Naive thymus-derived CD4-positive, alpha-beta T cell (primary cell): ENCODE measurements at regions not wholly inside any gene's neighbourhood (a gene's known extent, or its start where the extent isn't known, plus 50 kb on each side); places are given as distances from the start of the nearest gene placed in this dataset.
A peak's percentile ranks its signal among the peaks of the same experiment; 100 is the strongest.

ENCODE experiments used
- ATAC-seq: fragments of 150-1000 bp; cut with Tn5 transposase; 2 replicates; pipeline ENCODE4 v1.10.0; 2021; ENCODE audit warnings: mild to moderate bottlenecking, moderate library complexity
- CTCF ChIA-PET: fragments of 350-600 bp; sonication (Branson Sonifier 250); formaldehyde crosslinking; loops from one replicate; lab custom pipeline; 2021; ENCODE audit warnings: antibody characterized with exemption; lab: Charles Lee
- POLR2A ChIA-PET: fragments of 350-600 bp; sonication (Branson Sonifier 250); formaldehyde crosslinking; loops from one replicate; lab custom pipeline; 2021; ENCODE audit warnings: antibody characterized with exemption, inconsistent platforms; lab: Charles Lee
- DNase-seq, 9 donors: peaks; one replicate each; pipeline versions ENCODE4 v3.0.0 to v3.0.0-alpha.2; 2020 to 2022; ENCODE audit warnings: mixed read lengths in 1 of 9
- H3K27ac ChIP-seq: one replicate; pipeline ENCODE4 v1.7.0; 2013; ENCODE audit warnings: mild to moderate bottlenecking, low read depth, low read length, moderate library complexity
- H3K27me3 ChIP-seq, 2 donors: one replicate each; pipeline ENCODE4 v1.7.0; 2013; ENCODE audit warnings: low read length in 2 of 2, mild to moderate bottlenecking in 2 of 2, moderate library complexity in 2 of 2; ENCODE audit not compliant: control insufficient read depth in 2 of 2, insufficient read depth in 2 of 2
- H3K36me3 ChIP-seq, 3 experiments: 1 replicate in 2 of 3; 2 replicates in 1 of 3; pipeline ENCODE4 v1.7.0; 2013; ENCODE audit warnings: low read length in 3 of 3, mild to moderate bottlenecking in 3 of 3, moderate library complexity in 1 of 3; ENCODE audit not compliant: insufficient read depth in 3 of 3, control insufficient read depth in 2 of 3
- H3K4me1 ChIP-seq, 2 donors: one replicate each; pipeline ENCODE4 v1.7.0; 2013; ENCODE audit warnings: low read length in 2 of 2, mild to moderate bottlenecking in 2 of 2, moderate library complexity in 1 of 2; ENCODE audit not compliant: control insufficient read depth in 2 of 2, insufficient read depth in 2 of 2
- H3K4me3 ChIP-seq: 2 replicates; pipeline ENCODE4 v1.7.0; 2013; ENCODE audit warnings: mild to moderate bottlenecking, low read length
- H3K9me3 ChIP-seq, 3 experiments: 1 replicate in 2 of 3; 2 replicates in 1 of 3; pipeline ENCODE4 v1.7.0; 2013; ENCODE audit warnings: low read length in 3 of 3; ENCODE audit not compliant: control insufficient read depth in 2 of 3
- H3K27ac Mint-ChIP-seq, 9 donors: one replicate each; pipeline ENCODE4 v1.8.0; 2020 to 2022; ENCODE audit warnings: mixed read lengths in 9 of 9, mild to moderate bottlenecking in 8 of 9, moderate library complexity in 5 of 9, inconsistent platforms in 2 of 9
- H3K27me3 Mint-ChIP-seq, 5 donors: one replicate each; pipeline ENCODE4 v1.8.0; 2021 to 2022; ENCODE audit warnings: mixed read lengths in 5 of 5, mild to moderate bottlenecking in 1 of 5
- H3K36me3 Mint-ChIP-seq, 5 donors: one replicate each; pipeline ENCODE4 v1.8.0; 2020 to 2022; ENCODE audit warnings: mixed read lengths in 5 of 5, mild to moderate bottlenecking in 3 of 5, inconsistent platforms in 1 of 5
- H3K4me1 Mint-ChIP-seq, 7 donors: one replicate each; pipeline ENCODE4 v1.8.0; 2020 to 2022; ENCODE audit warnings: mixed read lengths in 7 of 7, mild to moderate bottlenecking in 3 of 7, inconsistent platforms in 1 of 7
- H3K4me3 Mint-ChIP-seq, 10 donors: one replicate each; pipeline ENCODE4 v1.8.0; 2020 to 2022; ENCODE audit warnings: mild to moderate bottlenecking in 10 of 10, mixed read lengths in 10 of 10, moderate library complexity in 6 of 10, inconsistent platforms in 2 of 10
- H3K9me3 Mint-ChIP-seq, 11 donors: one replicate each; pipeline ENCODE4 v1.8.0; 2020 to 2022; ENCODE audit warnings: mixed read lengths in 11 of 11, mild to moderate bottlenecking in 4 of 11, inconsistent platforms in 1 of 11, moderate library complexity in 1 of 11
- intact Hi-C, 2 donors: fragments of 100-400 bp; cut with micrococcal nuclease; formaldehyde crosslinking; loops; one replicate each; pipeline ENCODE4 v1.15.1; 2023

DNA sequence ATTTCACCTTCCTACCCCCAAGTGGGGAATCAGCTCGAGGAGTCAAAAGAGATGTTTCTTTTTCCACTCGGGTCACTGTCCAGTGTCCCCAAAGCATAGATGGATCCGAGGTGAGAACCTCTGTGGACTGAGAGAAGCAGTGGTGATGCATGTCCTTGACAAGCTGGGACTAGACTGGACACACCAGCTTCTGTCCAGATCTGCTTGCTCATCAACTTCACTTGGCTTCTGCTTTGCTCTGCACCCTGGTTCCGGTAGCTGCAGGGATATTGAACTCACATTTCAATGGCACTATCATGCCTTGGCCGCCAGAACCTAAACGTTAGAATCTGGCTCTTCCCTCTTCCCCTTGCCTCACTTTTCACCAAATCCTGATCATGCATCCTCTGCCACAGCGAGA is 50.3 kb upstream of the CXCL12 start:
- ATAC-seq (no peak), DNase-seq (no peak)
- Histone ChIP-seq H3K4me1 (no peaks in the 10 kb centered on the region), H3K9me3 (peaks cover 0 to 4% (median 0%) of the 10 kb centered on the region in 3 experiments), H3K27me3 (no peaks in the 10 kb centered on the region), H3K36me3 (no peaks in the 10 kb centered on the region), H3K27ac (no peak overlapping the region), H3K4me3 (no peak overlapping the region)
- Mint-ChIP-seq H3K4me1 (no peaks in the 10 kb centered on the region), H3K9me3 (peaks cover 5 to 47% (median 21%) of the 10 kb centered on the region in 11 donors), H3K36me3 (no peaks in the 10 kb centered on the region), H3K27ac (no peak overlapping the region), H3K4me3 (no peak overlapping the region), H3K27me3 (peaks cover 0 to 29% (median 10%) of the 10 kb centered on the region in 5 donors)
- ChIA-PET POLR2A (no interaction called here), CTCF (no interaction called here)
- intact Hi-C loops: no loop called here

DNA sequence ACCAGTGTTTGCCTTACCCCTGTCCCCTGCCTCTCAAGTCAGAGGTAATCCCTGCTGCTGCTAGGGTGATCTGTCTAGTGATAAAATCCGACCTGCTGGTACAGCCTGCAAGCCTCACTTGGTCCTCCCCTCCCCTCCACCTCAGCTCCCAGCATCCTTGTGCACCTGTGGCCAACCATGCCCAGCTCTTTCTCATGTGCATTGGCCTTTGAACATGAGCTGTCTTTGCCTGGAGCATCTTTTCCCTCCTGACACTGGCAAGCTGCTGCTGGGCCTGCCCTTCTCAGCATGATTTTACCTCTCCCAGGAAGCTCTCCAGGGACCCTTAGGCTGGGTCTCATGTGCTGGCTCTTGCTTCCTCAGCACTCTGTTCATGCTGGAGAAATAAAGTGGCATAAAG is 51.3 kb upstream of the CXCL12 start:
- ATAC-seq: no peak

DNA sequence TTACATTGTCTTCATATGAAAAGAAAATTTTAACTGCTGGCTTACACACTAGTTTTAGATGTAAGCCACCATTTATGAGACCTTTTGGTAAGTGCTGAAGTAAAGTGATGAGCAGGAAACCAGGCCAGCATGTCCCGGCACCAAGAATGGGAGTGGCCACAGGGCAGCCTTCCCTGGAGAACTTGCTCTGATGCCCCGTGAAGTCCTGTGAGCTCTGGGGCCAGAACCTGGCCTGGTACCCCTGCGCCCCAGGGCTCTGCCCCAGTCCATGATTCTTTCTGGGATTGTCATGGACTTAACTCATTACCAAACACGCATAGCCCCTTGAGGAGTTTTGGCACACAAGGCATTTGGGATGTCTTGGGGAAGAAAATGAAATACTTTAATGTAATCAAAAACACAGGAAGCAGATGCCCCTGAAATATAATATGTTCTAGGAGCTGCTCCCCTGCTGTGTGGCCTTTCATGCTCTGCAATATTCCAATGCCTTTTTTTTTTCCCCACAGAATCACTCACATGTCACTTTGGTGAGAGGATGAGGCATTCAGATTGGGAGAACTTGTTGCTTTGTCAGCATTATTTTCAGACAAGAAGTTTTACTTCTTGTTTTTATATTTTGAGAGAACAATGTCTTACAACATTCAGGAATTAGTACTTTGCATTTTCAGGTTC is 53.1 kb upstream of the CXCL12 start:
- Histone ChIP-seq H3K4me1 (no peaks in the 10 kb centered on the region), H3K4me3 (no peak overlapping the region), H3K9me3 (peaks cover 0 to 4% (median 0%) of the 10 kb centered on the region in 3 experiments), H3K27me3 (no peaks in the 10 kb centered on the region), H3K36me3 (no peaks in the 10 kb centered on the region), H3K27ac (no peak overlapping the region)
- Mint-ChIP-seq H3K9me3 (peaks cover 3 to 34% (median 11%) of the 10 kb centered on the region in 11 donors), H3K27ac (no peak overlapping the region), H3K4me3 (no peak overlapping the region), H3K27me3 (peaks cover 0 to 34% (median 10%) of the 10 kb centered on the region in 5 donors), H3K4me1 (no peaks in the 10 kb centered on the region), H3K36me3 (no peaks in the 10 kb centered on the region)
- CTCF ChIA-PET: no interaction called here
- peak; percentile 24 for ATAC-seq
- intact Hi-C loops: no loop called here
- no peak for DNase-seq
- POLR2A ChIA-PET: no interaction called here

More for the DNA sequence above, 51.3 kb upstream of the CXCL12 start:
- no peaks in the 10 kb centered on the region for H3K4me1 Mint-ChIP-seq
- no peaks in the 10 kb centered on the region for H3K36me3 Mint-ChIP-seq
- H3K27me3 ChIP-seq: no peaks in the 10 kb centered on the region
- intact Hi-C loops: no loop called here
- H3K4me1 ChIP-seq: no peaks in the 10 kb centered on the region
- H3K27ac ChIP-seq: no peak overlapping the region
- POLR2A ChIA-PET: no interaction called here
- CTCF ChIA-PET: no interaction called here
- H3K27me3 Mint-ChIP-seq: peaks cover 0 to 34% (median 10%) of the 10 kb centered on the region in 5 donors
- H3K4me3 ChIP-seq: no peak overlapping the region
- peaks cover 0 to 4% (median 0%) of the 10 kb centered on the region in 3 experiments for H3K9me3 ChIP-seq
- DNase-seq: no peak
- H3K4me3 Mint-ChIP-seq: no peak overlapping the region
- no peak overlapping the region for H3K27ac Mint-ChIP-seq
- peaks cover 2 to 42% (median 17%) of the 10 kb centered on the region in 11 donors for H3K9me3 Mint-ChIP-seq
- no peaks in the 10 kb centered on the region for H3K36me3 ChIP-seq

- Mint-ChIP-seq H3K4me1 (no peaks in the 10 kb centered on the region), H3K27ac (no peak overlapping the region), H3K27me3 (peaks cover 0 to 34% (median 10%) of the 10 kb centered on the region in 5 donors), H3K9me3 (peaks cover 0 to 34% (median 12%) of the 10 kb centered on the region in 11 donors), H3K36me3 (no peaks in the 10 kb centered on the region), H3K4me3 (no peak overlapping the region)
- intact Hi-C loops: no loop called here
- H3K36me3 ChIP-seq: no peaks in the 10 kb centered on the region
- H3K27me3 ChIP-seq: no peaks in the 10 kb centered on the region
- no peak overlapping the region for H3K4me3 ChIP-seq
- CTCF ChIA-PET: no interaction called here
- no peak overlapping the region for H3K27ac ChIP-seq
- H3K9me3 ChIP-seq: peaks cover 0 to under 1% (median 0%) of the 10 kb centered on the region in 3 experiments
- peak; percentile 16 for ATAC-seq
- H3K4me1 ChIP-seq: no peaks in the 10 kb centered on the region
- POLR2A ChIA-PET: no interaction called here
- no peak for DNase-seq
Observed at GRCh38 chr10:44439239-44439957, 54.5 kb upstream of the CXCL12 start.

- Histone ChIP-seq H3K4me3 (no peak overlapping the region), H3K9me3 (no peaks in the 10 kb centered on the region), H3K36me3 (no peaks in the 10 kb centered on the region), H3K27ac (no peak overlapping the region), H3K27me3 (no peaks in the 10 kb centered on the region), H3K4me1 (no peaks in the 10 kb centered on the region)
- intact Hi-C loops: no loop called here
- peaks cover under 1 to 36% (median 12%) of the 10 kb centered on the region in 11 donors for H3K9me3 Mint-ChIP-seq
- H3K36me3 Mint-ChIP-seq: no peaks in the 10 kb centered on the region
- ATAC-seq (no peak), DNase-seq (no peak)
- peaks cover 0 to 34% (median 10%) of the 10 kb centered on the region in 5 donors for H3K27me3 Mint-ChIP-seq
- ChIA-PET POLR2A (no interaction called here), CTCF (no interaction called here)
- no peak overlapping the region for H3K4me3 Mint-ChIP-seq
- no peaks in the 10 kb centered on the region for H3K4me1 Mint-ChIP-seq
- H3K27ac Mint-ChIP-seq: no peak overlapping the region
Observed at GRCh38 chr10:44439958-44440244, 55.0 kb upstream of the CXCL12 start.

- H3K4me1 Mint-ChIP-seq: no peaks in the 10 kb centered on the region
- H3K27ac Mint-ChIP-seq: no peak overlapping the region
- H3K27me3 Mint-ChIP-seq: peaks cover 0 to 26% (median 15%) of the 10 kb centered on the region in 5 donors
- Histone ChIP-seq H3K9me3 (no peaks in the 10 kb centered on the region), H3K4me3 (no peak overlapping the region), H3K36me3 (no peaks in the 10 kb centered on the region), H3K27ac (no peak overlapping the region), H3K4me1 (no peaks in the 10 kb centered on the region), H3K27me3 (no peaks in the 10 kb centered on the region)
- H3K4me3 Mint-ChIP-seq: no peak overlapping the region
- peaks cover 0 to 18% (median 3%) of the 10 kb centered on the region in 11 donors for H3K9me3 Mint-ChIP-seq
- H3K36me3 Mint-ChIP-seq: no peaks in the 10 kb centered on the region
- CTCF ChIA-PET: no interaction called here
- no peak for ATAC-seq
- no peak for DNase-seq
- intact Hi-C loops: no loop called here
- POLR2A ChIA-PET: no interaction called here
Observed at GRCh38 chr10:44457259-44457658, 72.4 kb upstream of the CXCL12 start.
